Activated naive CD8-positive, alpha-beta T cell treated with anti-CD3 and anti-CD28 coated beads, Interleukin-2, amount 50 U/mL, for 24 hours (primary cell): ENCODE measurements at regions not wholly inside any gene's neighbourhood (a gene's known extent, or its start where the extent isn't known, plus 50 kb on each side); places are given as distances from the start of the nearest gene placed in this dataset.

Experiments used
- ATAC-seq: fragments of 150-1000 bp; cut with Tn5 transposase; one replicate; pipeline ENCODE4 v1.10.0; 2021
- DNase-seq: peaks from one replicate; pipeline ENCODE4 v3.0.0; 2021
- H3K27ac Mint-ChIP-seq: one replicate; pipeline ENCODE4 v1.8.0; 2021; ENCODE audit warnings: mild to moderate bottlenecking, mixed read lengths
- H3K27me3 Mint-ChIP-seq: one replicate; pipeline ENCODE4 v1.8.0; 2021; ENCODE audit warnings: mixed read lengths
- H3K36me3 Mint-ChIP-seq: one replicate; pipeline ENCODE4 v1.8.0; 2021; ENCODE audit warnings: low read depth, mixed read lengths
- H3K4me1 Mint-ChIP-seq: one replicate; pipeline ENCODE4 v1.8.0; 2021; ENCODE audit warnings: mixed read lengths
- H3K4me3 Mint-ChIP-seq: one replicate; pipeline ENCODE4 v1.8.0; 2021; ENCODE audit warnings: mild to moderate bottlenecking, moderate library complexity, mixed read lengths
- H3K9me3 Mint-ChIP-seq: one replicate; pipeline ENCODE4 v1.8.0; 2021; ENCODE audit warnings: mixed read lengths

DNA sequence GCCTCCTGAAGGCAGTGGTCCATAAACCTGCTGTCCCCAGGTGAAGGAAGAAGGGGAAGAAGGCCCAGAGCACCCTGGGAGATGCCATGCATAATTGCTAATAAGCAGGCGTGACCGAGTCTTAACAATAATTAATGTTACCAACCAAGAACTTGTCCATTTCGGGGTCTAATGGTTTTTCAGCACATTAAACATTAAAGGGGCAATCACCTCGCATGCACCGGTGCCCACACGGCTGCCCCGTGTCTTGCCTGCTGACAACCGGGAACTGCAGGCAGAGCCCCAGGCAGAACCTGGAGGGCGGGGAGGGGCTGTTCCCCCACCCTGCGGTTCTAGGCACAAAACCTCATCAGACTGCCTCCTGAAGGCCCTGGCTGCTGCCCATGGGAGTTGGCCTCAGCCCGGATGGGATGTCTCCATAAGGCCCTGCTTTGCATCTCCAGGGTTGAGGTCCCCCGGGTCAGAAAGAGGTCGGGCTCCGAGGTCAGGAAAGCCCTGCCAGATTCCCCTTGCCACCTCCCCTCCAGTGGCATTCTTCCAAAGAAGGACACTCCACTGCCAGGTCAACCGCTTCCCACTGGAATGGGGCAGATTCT is 169.0 kb downstream of the BUD13 start:
- H3K27me3 Mint-ChIP-seq = peaks cover 4% of the 10 kb centered on the region
- H3K4me1 Mint-ChIP-seq = no peaks in the 10 kb centered on the region
- H3K27ac Mint-ChIP-seq = no peak overlapping the region
- H3K36me3 Mint-ChIP-seq = no peaks in the 10 kb centered on the region
- H3K9me3 Mint-ChIP-seq = no peaks in the 10 kb centered on the region
- DNase-seq (no peak), ATAC-seq (no peak)
- no peak overlapping the region for H3K4me3 Mint-ChIP-seq

GRCh38 chr11:116602637-116602942 is 170.2 kb downstream of the BUD13 start:
- DNase-seq (no peak), ATAC-seq (no peak)
- H3K4me3 Mint-ChIP-seq = no peak overlapping the region
- no peaks in the 10 kb centered on the region for H3K36me3 Mint-ChIP-seq
- no peak overlapping the region for H3K27ac Mint-ChIP-seq
- H3K27me3 Mint-ChIP-seq = peaks cover 4% of the 10 kb centered on the region
- no peaks in the 10 kb centered on the region for H3K9me3 Mint-ChIP-seq
- H3K4me1 Mint-ChIP-seq = no peaks in the 10 kb centered on the region

DNA sequence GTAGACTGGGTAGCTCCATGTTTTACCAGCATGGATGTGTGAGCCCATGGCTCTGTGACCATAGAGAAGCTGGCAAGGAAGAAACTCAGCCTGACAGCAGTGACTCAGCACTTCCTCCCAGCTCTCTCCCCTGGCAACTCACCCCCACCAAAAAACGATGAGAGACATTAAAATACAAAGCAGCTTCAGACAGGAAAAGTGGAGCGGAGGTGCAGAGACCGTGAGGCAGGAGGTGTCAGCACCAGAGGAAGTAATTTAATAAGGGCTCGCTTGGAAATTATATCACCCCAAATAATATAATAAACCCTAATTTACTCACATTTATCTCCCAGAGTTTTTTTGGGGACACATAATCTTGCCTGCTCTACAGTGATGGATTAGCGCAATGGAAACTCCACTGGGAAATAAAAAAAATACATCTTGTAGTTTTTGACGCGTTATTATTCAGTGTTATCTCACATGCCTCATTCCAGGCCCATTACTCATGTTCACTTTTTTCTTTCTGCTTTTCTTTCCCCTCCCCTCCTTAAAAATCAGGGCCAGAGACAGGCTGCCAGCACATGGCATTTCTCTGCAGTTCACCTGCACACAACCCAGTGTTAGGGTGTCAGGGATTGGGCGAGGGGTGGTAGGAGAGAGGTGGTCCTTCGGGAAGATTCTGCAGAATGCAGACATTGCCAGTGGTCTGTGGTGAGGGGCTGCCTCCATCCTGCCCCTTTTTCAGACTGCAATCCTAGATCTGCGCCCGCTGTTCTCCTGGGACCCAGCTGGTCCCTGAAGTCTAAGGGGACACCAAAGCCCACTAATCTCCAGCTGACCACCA is 170.8 kb downstream of the BUD13 start:
- no peak for DNase-seq
- Mint-ChIP-seq H3K36me3 (no peaks in the 10 kb centered on the region), H3K9me3 (no peaks in the 10 kb centered on the region), H3K4me1 (no peaks in the 10 kb centered on the region), H3K4me3 (no peak overlapping the region), H3K27me3 (peaks cover 4% of the 10 kb centered on the region), H3K27ac (no peak overlapping the region)
- no peak for ATAC-seq

DNA sequence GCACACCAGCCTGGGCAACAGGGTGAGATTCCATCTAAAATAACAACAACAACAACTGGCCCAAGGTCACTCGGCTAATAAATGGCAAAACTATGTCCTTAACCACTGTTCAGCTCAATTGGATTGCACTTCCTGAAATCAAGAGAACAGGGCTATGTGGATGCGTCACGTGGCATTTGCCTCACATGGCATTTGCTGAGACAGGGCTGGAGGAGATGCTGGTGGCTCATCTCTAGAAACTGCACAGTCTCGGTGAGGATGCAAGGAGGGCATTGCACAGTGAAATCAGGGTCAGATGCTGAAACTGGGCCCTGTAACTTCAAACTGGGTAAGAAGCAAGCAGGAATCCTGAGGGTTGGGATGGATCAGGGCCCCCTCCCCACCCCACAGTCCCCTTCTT is 171.9 kb downstream of the BUD13 start:
- H3K27me3 Mint-ChIP-seq = peaks cover 4% of the 10 kb centered on the region
- no peaks in the 10 kb centered on the region for H3K4me1 Mint-ChIP-seq
- no peaks in the 10 kb centered on the region for H3K36me3 Mint-ChIP-seq
- no peaks in the 10 kb centered on the region for H3K9me3 Mint-ChIP-seq
- H3K27ac Mint-ChIP-seq = no peak overlapping the region
- DNase-seq = no peak
- no peak for ATAC-seq
- no peak overlapping the region for H3K4me3 Mint-ChIP-seq

- DNase-seq = no peak
- H3K27me3 Mint-ChIP-seq = peaks cover 3% of the 10 kb centered on the region
- no peak overlapping the region for H3K27ac Mint-ChIP-seq
- H3K4me3 Mint-ChIP-seq = no peak overlapping the region
- H3K4me1 Mint-ChIP-seq = no peaks in the 10 kb centered on the region
- no peak for ATAC-seq
- H3K9me3 Mint-ChIP-seq = no peaks in the 10 kb centered on the region
- no peaks in the 10 kb centered on the region for H3K36me3 Mint-ChIP-seq
Measured at GRCh38 chr11:116598556-116598955, 174.2 kb downstream of the BUD13 start.

GRCh38 chr11:116598036-116598435 is 174.8 kb downstream of the BUD13 start:
- H3K36me3 Mint-ChIP-seq = no peaks in the 10 kb centered on the region
- DNase-seq = no peak
- H3K27ac Mint-ChIP-seq = no peak overlapping the region
- H3K4me3 Mint-ChIP-seq = no peak overlapping the region
- H3K27me3 Mint-ChIP-seq = peaks cover 3% of the 10 kb centered on the region
- no peaks in the 10 kb centered on the region for H3K4me1 Mint-ChIP-seq
- H3K9me3 Mint-ChIP-seq = no peaks in the 10 kb centered on the region
- ATAC-seq = no peak

- Mint-ChIP-seq H3K4me1 (no peaks in the 10 kb centered on the region), H3K36me3 (no peaks in the 10 kb centered on the region), H3K4me3 (no peak overlapping the region), H3K9me3 (no peaks in the 10 kb centered on the region), H3K27me3 (peaks cover 5% of the 10 kb centered on the region), H3K27ac (no peak overlapping the region)
- ATAC-seq (no peak), DNase-seq (no peak)
Measured at GRCh38 chr11:116596346-116597260, 176.2 kb downstream of the BUD13 start.

- no peak overlapping the region for H3K27ac Mint-ChIP-seq
- H3K36me3 Mint-ChIP-seq = no peaks in the 10 kb centered on the region
- ATAC-seq (no peak), DNase-seq (no peak)
- peaks cover 5% of the 10 kb centered on the region for H3K27me3 Mint-ChIP-seq
- no peaks in the 10 kb centered on the region for H3K9me3 Mint-ChIP-seq
- no peak overlapping the region for H3K4me3 Mint-ChIP-seq
- H3K4me1 Mint-ChIP-seq = no peaks in the 10 kb centered on the region
Measured at GRCh38 chr11:116595305-116595880, 177.4 kb downstream of the BUD13 start.

DNA sequence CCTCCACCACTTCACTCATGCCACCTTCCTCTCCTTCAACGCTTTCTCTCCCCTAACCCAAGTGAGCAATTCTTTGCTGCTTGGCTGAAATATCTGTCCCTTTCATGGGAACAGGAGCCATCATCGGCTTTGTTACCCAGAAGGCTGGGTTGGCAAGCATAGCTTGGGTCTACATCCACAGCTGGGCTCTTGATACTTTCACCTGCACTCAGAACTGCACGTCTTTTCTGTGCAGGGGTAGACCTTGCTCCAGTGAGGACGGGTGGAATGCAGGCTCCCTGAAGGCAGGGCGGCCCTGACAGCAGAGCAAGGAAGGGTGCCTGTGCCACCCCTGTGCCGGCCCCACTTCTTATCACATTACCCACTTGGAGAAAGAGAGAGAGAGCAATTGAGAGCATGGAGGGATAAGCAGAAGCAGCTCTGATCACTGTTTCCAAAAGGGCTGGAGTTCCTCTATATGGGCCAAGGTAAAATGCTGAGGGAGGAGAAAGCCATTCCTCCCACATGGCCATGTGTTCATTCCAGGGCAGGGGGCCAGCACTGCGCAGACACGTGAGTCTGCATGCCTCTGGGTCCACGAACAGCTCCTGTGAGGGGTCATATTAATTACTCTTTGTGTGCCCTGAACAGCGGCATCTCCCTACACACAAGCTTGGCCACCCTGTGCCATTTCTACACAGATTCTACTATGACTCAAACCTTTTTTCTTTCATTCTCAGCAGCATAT is 181.8 kb downstream of the BUD13 start:
- H3K9me3 Mint-ChIP-seq = peaks cover 4% of the 10 kb centered on the region
- DNase-seq = no peak

GRCh38 chr11:116589402-116589801 is 183.4 kb downstream of the BUD13 start:
- H3K27me3 Mint-ChIP-seq = peaks cover 9% of the 10 kb centered on the region
- no peak overlapping the region for H3K27ac Mint-ChIP-seq
- ATAC-seq (peak; percentile 15), DNase-seq (no peak)
- no peaks in the 10 kb centered on the region for H3K4me1 Mint-ChIP-seq
- no peaks in the 10 kb centered on the region for H3K36me3 Mint-ChIP-seq
- peaks cover 4% of the 10 kb centered on the region for H3K9me3 Mint-ChIP-seq
- no peak overlapping the region for H3K4me3 Mint-ChIP-seq

More for the DNA sequence above, 181.8 kb downstream of the BUD13 start:
- H3K27ac Mint-ChIP-seq = no peak overlapping the region
- H3K27me3 Mint-ChIP-seq = peaks cover 5% of the 10 kb centered on the region
- H3K36me3 Mint-ChIP-seq = no peaks in the 10 kb centered on the region
- no peak for ATAC-seq
- no peaks in the 10 kb centered on the region for H3K4me1 Mint-ChIP-seq
- no peak overlapping the region for H3K4me3 Mint-ChIP-seq

DNA sequence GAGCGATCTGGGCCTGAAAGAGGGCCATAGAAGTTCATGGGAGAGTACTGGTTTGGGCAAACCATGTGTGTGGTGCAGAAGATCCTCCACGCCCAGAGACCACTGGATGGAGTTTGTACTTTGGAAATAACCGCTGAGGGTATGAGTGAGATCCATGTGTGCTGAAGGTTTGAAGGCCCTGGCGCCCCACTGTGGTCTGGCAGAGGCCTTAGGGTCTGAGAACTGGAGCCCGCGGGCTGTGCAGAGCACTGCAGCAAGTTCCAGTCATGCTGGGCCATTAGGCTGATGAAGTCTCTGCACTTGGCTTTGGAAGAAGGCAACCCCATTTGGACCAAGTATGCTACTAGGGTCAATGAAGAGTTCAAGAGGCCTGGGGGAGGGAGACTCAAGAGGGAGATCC is 186.4 kb downstream of the BUD13 start:
- H3K9me3 Mint-ChIP-seq = peaks cover 4% of the 10 kb centered on the region
- ATAC-seq = no peak
- no peak overlapping the region for H3K27ac Mint-ChIP-seq
- H3K27me3 Mint-ChIP-seq = peaks cover 21% of the 10 kb centered on the region
- H3K36me3 Mint-ChIP-seq = no peaks in the 10 kb centered on the region
- H3K4me3 Mint-ChIP-seq = no peak overlapping the region
- no peak for DNase-seq
- no peaks in the 10 kb centered on the region for H3K4me1 Mint-ChIP-seq

DNA sequence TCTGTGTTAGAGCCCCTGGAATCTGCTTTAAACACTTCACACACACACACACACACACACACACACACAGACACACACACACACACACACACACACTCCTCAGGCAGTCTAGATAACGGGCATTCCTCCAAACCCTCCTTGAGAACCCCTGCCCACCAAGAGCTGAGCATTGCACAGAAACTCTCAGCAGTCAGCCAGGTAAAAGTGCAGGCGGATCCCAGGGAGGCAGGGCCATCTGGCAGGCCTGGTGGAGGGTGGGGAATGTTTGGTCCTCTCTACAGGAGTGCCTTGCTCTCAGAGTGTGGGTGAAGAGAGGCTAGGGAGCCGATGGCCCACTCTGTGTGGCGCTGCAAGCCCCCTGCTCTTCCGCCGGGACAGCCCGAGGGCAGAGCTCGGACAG is 190.2 kb downstream of the BUD13 start:
- Mint-ChIP-seq H3K4me1 (no peaks in the 10 kb centered on the region), H3K36me3 (no peaks in the 10 kb centered on the region), H3K27me3 (peaks cover 51% of the 10 kb centered on the region), H3K4me3 (no peak overlapping the region), H3K27ac (no peak overlapping the region), H3K9me3 (no peaks in the 10 kb centered on the region)
- no peak for DNase-seq
- no peak for ATAC-seq

- H3K36me3 Mint-ChIP-seq = no peaks in the 10 kb centered on the region
- H3K4me3 Mint-ChIP-seq = no peak overlapping the region
- H3K27ac Mint-ChIP-seq = no peak overlapping the region
- H3K4me1 Mint-ChIP-seq = no peaks in the 10 kb centered on the region
- ATAC-seq (no peak), DNase-seq (no peak)
- H3K27me3 Mint-ChIP-seq = peaks cover 56% of the 10 kb centered on the region
- no peaks in the 10 kb centered on the region for H3K9me3 Mint-ChIP-seq
Measured at GRCh38 chr11:116581349-116581748, 191.4 kb downstream of the BUD13 start.

GRCh38 chr11:116580799-116581198 is 192.0 kb downstream of the BUD13 start:
- Mint-ChIP-seq H3K27me3 (peaks cover 56% of the 10 kb centered on the region), H3K27ac (no peak overlapping the region), H3K36me3 (no peaks in the 10 kb centered on the region), H3K4me3 (no peak overlapping the region), H3K9me3 (no peaks in the 10 kb centered on the region), H3K4me1 (no peaks in the 10 kb centered on the region)
- ATAC-seq (no peak), DNase-seq (no peak)
